Hematopoietic multipotent progenitor cell treated with erythropoietin and hydrocortisone succinate and interleukin-3 and kit ligand, for 17 days (in vitro differentiated cells): ENCODE measurements at regions not wholly inside any gene's neighbourhood (a gene's known extent, or its start where the extent isn't known, plus 50 kb on each side); places are given as distances from the start of the nearest gene placed in this dataset.

Experiments used
- DNase-seq: peaks from one replicate; pipeline ENCODE4 v3.0.0-alpha.2; 2015; ENCODE audit warnings: low spot score

GRCh38 chr18:28961669-28962228 lies 784.8 kb upstream of the CDH2 start:
- no peak for DNase-seq

GRCh38 chr18:28960146-28960545 lies 783.2 kb upstream of the CDH2 start:
- no peak for DNase-seq

- DNase-seq, result no peak
Observed at GRCh38 chr18:28952339-28952738, 775.4 kb upstream of the CDH2 start.

- DNase-seq, result no peak
Observed at GRCh38 chr18:28947900-28948299, 771.0 kb upstream of the CDH2 start.

- no peak for DNase-seq
Observed at GRCh38 chr18:28946471-28946870, 769.5 kb upstream of the CDH2 start.

- DNase-seq, result no peak
Observed at GRCh38 chr18:28922936-28923335, 746.0 kb upstream of the CDH2 start.

- DNase-seq, result no peak
Observed at GRCh38 chr18:28916456-28916855, 739.5 kb upstream of the CDH2 start.

GRCh38 chr18:28905509-28905908 lies 728.6 kb upstream of the CDH2 start:
- no peak for DNase-seq

- DNase-seq, result no peak
Observed at GRCh38 chr18:28904789-28905364, 727.9 kb upstream of the CDH2 start.

- DNase-seq, result no peak
Observed at GRCh38 chr18:28903306-28903705, 726.4 kb upstream of the CDH2 start.

GRCh38 chr18:28890791-28891190 lies 713.9 kb upstream of the CDH2 start:
- DNase-seq, result no peak

- no peak for DNase-seq
Observed at GRCh38 chr18:28884304-28884703, 707.4 kb upstream of the CDH2 start.

GRCh38 chr18:28880856-28881255 lies 703.9 kb upstream of the CDH2 start:
- DNase-seq, result no peak

- DNase-seq, result no peak
Observed at GRCh38 chr18:28875059-28875458, 698.1 kb upstream of the CDH2 start.

GRCh38 chr18:28863396-28863795 lies 686.5 kb upstream of the CDH2 start:
- DNase-seq, result no peak

- no peak for DNase-seq
Observed at GRCh38 chr18:28858248-28858647, 681.3 kb upstream of the CDH2 start.

GRCh38 chr18:28855989-28856388 lies 679.1 kb upstream of the CDH2 start:
- DNase-seq, result no peak

- DNase-seq, result no peak
Observed at GRCh38 chr18:28855524-28855923, 678.6 kb upstream of the CDH2 start.

- DNase-seq, result no peak
Observed at GRCh38 chr18:28854964-28855363, 678.0 kb upstream of the CDH2 start.

GRCh38 chr18:28846958-28847357 lies 670.0 kb upstream of the CDH2 start:
- DNase-seq, result no peak

GRCh38 chr18:28837100-28837499 lies 660.2 kb upstream of the CDH2 start:
- no peak for DNase-seq

- DNase-seq, result no peak
Observed at GRCh38 chr18:28834889-28835288, 658.0 kb upstream of the CDH2 start.

GRCh38 chr18:28831908-28832307 lies 655.0 kb upstream of the CDH2 start:
- DNase-seq, result no peak

- DNase-seq, result no peak
Observed at GRCh38 chr18:28831476-28831875, 654.5 kb upstream of the CDH2 start.
